A673 (cell line): ENCODE measurements at regions not wholly inside any gene's neighbourhood (a gene's known extent, or its start where the extent isn't known, plus 50 kb on each side); places are given as distances from the start of the nearest gene placed in this dataset.

Source experiments
- EZH2 ChIP-seq: fragments of 200-600 bp; sonication (generic); IDR thresholded peaks from 2 replicates; pipeline ENCODE4 v1.6.1; 2017; ENCODE audit warnings: borderline replicate concordance, low read depth, mild to moderate bottlenecking, mixed read lengths, antibody characterized with exemption, low read length; ENCODE audit not compliant: poor library complexity, severe bottlenecking
- TF ChIP-seq, protein P1 (sequence below): fragments of 300-800, 200-600 bp; sonication (generic); conservative IDR thresholded peaks from 2 replicates; pipeline ENCODE4 v1.5.1; 2017; ENCODE audit warnings: low read depth, mild to moderate bottlenecking, antibody characterized with exemption, low read length, moderate library complexity, mixed read lengths

DNA sequence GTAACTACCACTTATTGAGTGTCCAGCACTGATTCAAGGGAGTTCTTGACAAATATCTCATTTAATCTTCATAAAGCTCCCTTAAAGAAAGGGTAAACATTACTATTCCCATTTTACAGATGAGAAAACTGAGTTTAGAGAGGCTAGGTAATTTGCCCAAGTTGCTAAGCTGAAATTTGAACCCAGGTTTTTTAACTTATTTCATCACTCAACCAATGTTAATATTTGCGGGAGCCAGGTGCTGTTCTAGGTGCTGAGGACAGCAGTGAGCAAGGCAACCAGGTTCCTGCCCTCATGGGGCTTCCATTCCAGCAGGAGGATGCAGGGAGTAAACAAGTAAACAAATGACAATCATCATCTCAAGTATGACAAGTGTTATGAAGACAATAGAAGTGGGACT is 104.0 kb upstream of the LHX1 start:
- no peak for TF ChIP-seq EZH2
- TF ChIP-seq, protein P1, sequence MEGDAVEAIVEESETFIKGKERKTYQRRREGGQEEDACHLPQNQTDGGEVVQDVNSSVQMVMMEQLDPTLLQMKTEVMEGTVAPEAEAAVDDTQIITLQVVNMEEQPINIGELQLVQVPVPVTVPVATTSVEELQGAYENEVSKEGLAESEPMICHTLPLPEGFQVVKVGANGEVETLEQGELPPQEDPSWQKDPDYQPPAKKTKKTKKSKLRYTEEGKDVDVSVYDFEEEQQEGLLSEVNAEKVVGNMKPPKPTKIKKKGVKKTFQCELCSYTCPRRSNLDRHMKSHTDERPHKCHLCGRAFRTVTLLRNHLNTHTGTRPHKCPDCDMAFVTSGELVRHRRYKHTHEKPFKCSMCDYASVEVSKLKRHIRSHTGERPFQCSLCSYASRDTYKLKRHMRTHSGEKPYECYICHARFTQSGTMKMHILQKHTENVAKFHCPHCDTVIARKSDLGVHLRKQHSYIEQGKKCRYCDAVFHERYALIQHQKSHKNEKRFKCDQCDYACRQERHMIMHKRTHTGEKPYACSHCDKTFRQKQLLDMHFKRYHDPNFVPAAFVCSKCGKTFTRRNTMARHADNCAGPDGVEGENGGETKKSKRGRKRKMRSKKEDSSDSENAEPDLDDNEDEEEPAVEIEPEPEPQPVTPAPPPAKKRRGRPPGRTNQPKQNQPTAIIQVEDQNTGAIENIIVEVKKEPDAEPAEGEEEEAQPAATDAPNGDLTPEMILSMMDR: no peak
